Hepatocyte (in vitro differentiated cells): ENCODE measurements at regions not wholly inside any gene's neighbourhood (a gene's known extent, or its start where the extent isn't known, plus 50 kb on each side); places are given as distances from the start of the nearest gene placed in this dataset.

Source experiments
- DNase-seq: peaks from one replicate; pipeline ENCODE4 v3.0.0-alpha.2; 2016; ENCODE audit warnings: low spot score
- H2AFZ ChIP-seq: fragments of 200-600 bp; sonication (generic); 2 replicates; pipeline ENCODE4 v1.6.0; 2016; ENCODE audit warnings: antibody characterized with exemption, mild to moderate bottlenecking
- H3K27ac ChIP-seq: fragments of 200-600 bp; sonication (generic); 2 replicates; pipeline ENCODE4 v1.5.1; 2016; ENCODE audit warnings: mild to moderate bottlenecking
- H3K27me3 ChIP-seq: fragments of 200-600 bp; sonication (generic); 2 replicates; pipeline ENCODE4 v1.6.1; 2016
- H3K36me3 ChIP-seq: fragments of 200-600 bp; sonication (generic); replicated peaks from 2 replicates; pipeline ENCODE4 v1.5.1; 2016; ENCODE audit warnings: low read depth; ENCODE audit not compliant: insufficient read depth
- H3K4me1 ChIP-seq: fragments of 200-600 bp; sonication (generic); 2 replicates; pipeline ENCODE4 v1.5.1; 2016; ENCODE audit warnings: mild to moderate bottlenecking, moderate library complexity; ENCODE audit not compliant: insufficient read depth
- H3K4me2 ChIP-seq: fragments of 200-600 bp; sonication (generic); 2 replicates; pipeline ENCODE4 v1.6.0; 2016
- H3K4me3 ChIP-seq: fragments of 200-600 bp; sonication (generic); 2 replicates; pipeline ENCODE4 v1.5.1; 2016; ENCODE audit warnings: mild to moderate bottlenecking
- H3K79me2 ChIP-seq: fragments of 200-600 bp; sonication (generic); 2 replicates; pipeline ENCODE4 v1.6.0; 2017; ENCODE audit warnings: mild to moderate bottlenecking
- H3K9me2 ChIP-seq: fragments of 200-600 bp; sonication (generic); replicated peaks from 2 replicates; pipeline ENCODE4 v1.6.0; 2017; ENCODE audit warnings: mild to moderate bottlenecking; ENCODE audit not compliant: insufficient read depth
- H3K9me3 ChIP-seq: fragments of 200-600 bp; sonication (generic); 2 replicates; pipeline ENCODE4 v1.5.1; 2016; ENCODE audit warnings: low read depth, mild to moderate bottlenecking
- H4K20me1 ChIP-seq: fragments of 200-600 bp; sonication (generic); 2 replicates; pipeline ENCODE4 v1.6.0; 2016; ENCODE audit warnings: mild to moderate bottlenecking; ENCODE audit not compliant: insufficient read depth, poor library complexity, severe bottlenecking
- EZH2 ChIP-seq: fragments of 200-600 bp; sonication (generic); IDR thresholded peaks from 2 replicates; pipeline ENCODE4 v1.6.1; 2016; ENCODE audit warnings: antibody characterized with exemption, mild to moderate bottlenecking, borderline replicate concordance
- EZH2phosphoT487 ChIP-seq: fragments of 200-600 bp; sonication (generic); IDR thresholded peaks from one replicate; pipeline ENCODE4 v1.6.1; 2018; ENCODE audit warnings: antibody characterized with exemption, mild to moderate bottlenecking, low read depth, moderate library complexity; ENCODE audit not compliant: unreplicated experiment, severe bottlenecking
- WGBS: methylation state at CpG from one replicate; pipeline ENCODE4 v1.1.6; 2016; ENCODE audit warnings: low lambda C conversion rate; ENCODE audit errors: missing lambda C conversion rate; 5-methylcytosine and 5-hydroxymethylcytosine counted together
- TF ChIP-seq, protein P1 (sequence below): fragments of 200-600 bp; sonication (generic); IDR thresholded peaks from 2 replicates; pipeline ENCODE4 v1.5.1; 2016; ENCODE audit warnings: antibody characterized with exemption, mild to moderate bottlenecking; ENCODE audit not compliant: poor library complexity

DNA sequence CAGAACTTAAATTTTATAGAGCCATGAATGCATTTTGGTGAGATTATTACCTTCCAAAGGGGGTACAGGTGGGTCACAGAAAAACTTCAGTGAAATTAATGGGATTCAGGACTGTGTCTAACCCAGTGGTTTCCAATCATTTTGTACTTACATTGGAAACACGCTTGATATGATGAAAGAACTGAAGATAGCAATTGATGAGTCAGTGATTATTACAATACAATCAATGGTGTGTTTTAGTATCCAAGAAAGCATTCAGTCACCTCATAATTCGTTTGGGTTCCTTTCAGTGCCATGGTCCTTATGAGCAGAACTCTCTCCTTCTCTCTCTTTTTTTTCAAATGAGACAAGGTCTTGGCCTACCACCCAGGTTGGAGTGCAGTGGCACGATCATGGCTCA, 66.5 kb upstream of the IGFBP5 start:
- no peaks in the 10 kb centered on the region for H3K79me2 ChIP-seq
- no peaks in the 10 kb centered on the region for H4K20me1 ChIP-seq
- DNase-seq: no peak
- H3K27ac ChIP-seq: peak overlapping the region; percentile 23
- H3K4me1 ChIP-seq: peaks cover 30% of the 10 kb centered on the region
- TF ChIP-seq, protein P1, sequence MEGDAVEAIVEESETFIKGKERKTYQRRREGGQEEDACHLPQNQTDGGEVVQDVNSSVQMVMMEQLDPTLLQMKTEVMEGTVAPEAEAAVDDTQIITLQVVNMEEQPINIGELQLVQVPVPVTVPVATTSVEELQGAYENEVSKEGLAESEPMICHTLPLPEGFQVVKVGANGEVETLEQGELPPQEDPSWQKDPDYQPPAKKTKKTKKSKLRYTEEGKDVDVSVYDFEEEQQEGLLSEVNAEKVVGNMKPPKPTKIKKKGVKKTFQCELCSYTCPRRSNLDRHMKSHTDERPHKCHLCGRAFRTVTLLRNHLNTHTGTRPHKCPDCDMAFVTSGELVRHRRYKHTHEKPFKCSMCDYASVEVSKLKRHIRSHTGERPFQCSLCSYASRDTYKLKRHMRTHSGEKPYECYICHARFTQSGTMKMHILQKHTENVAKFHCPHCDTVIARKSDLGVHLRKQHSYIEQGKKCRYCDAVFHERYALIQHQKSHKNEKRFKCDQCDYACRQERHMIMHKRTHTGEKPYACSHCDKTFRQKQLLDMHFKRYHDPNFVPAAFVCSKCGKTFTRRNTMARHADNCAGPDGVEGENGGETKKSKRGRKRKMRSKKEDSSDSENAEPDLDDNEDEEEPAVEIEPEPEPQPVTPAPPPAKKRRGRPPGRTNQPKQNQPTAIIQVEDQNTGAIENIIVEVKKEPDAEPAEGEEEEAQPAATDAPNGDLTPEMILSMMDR: no peak
- TF ChIP-seq EZH2: no peak
- no peak for TF ChIP-seq EZH2phosphoT487
- 96% methylated on average over 3 of the region's 3 CpGs for WGBS
- no peaks in the 10 kb centered on the region for H3K9me3 ChIP-seq
- no peaks in the 10 kb centered on the region for H3K36me3 ChIP-seq
- H3K4me3 ChIP-seq: no peak overlapping the region
- H3K9me2 ChIP-seq: no peaks in the 10 kb centered on the region
- H3K4me2 ChIP-seq: no peak overlapping the region
- no peaks in the 10 kb centered on the region for H3K27me3 ChIP-seq
- no peak overlapping the region for H2AFZ ChIP-seq

DNA sequence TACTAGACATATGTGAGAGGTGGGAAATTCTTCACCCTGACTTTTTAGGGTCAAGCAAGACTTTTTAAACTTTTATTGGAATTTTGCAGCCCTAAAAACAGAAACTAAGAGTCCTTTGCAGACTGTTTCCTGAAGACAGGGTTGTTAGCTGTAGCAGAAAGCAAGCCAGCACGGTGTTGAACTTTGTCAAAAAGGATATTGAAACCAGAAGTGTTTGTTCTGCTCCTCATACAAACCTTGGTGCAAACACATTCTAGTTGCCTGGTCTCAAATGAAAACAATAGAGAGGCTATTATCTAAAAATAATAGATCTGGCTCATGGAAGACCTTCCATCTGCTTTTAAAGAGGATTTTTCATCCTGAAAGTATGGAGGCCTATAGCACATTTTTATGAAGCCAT, 65.8 kb upstream of the IGFBP5 start:
- H3K4me2 ChIP-seq: no peak overlapping the region
- TF ChIP-seq EZH2phosphoT487 (no peak), EZH2 (no peak)
- TF ChIP-seq, protein P1: no peak
- no peak overlapping the region for H3K4me3 ChIP-seq
- peak overlapping the region; percentile 17 for H2AFZ ChIP-seq
- H3K36me3 ChIP-seq: no peaks in the 10 kb centered on the region
- no peaks in the 10 kb centered on the region for H4K20me1 ChIP-seq
- no peaks in the 10 kb centered on the region for H3K9me2 ChIP-seq
- H3K4me1 ChIP-seq: peaks cover 26% of the 10 kb centered on the region
- no peaks in the 10 kb centered on the region for H3K27me3 ChIP-seq
- WGBS: 27% methylated on average over 1 of the region's 1 CpG
- H3K27ac ChIP-seq: peak overlapping the region; percentile 23
- H3K79me2 ChIP-seq: no peaks in the 10 kb centered on the region
- DNase-seq: no peak
- no peaks in the 10 kb centered on the region for H3K9me3 ChIP-seq

DNA sequence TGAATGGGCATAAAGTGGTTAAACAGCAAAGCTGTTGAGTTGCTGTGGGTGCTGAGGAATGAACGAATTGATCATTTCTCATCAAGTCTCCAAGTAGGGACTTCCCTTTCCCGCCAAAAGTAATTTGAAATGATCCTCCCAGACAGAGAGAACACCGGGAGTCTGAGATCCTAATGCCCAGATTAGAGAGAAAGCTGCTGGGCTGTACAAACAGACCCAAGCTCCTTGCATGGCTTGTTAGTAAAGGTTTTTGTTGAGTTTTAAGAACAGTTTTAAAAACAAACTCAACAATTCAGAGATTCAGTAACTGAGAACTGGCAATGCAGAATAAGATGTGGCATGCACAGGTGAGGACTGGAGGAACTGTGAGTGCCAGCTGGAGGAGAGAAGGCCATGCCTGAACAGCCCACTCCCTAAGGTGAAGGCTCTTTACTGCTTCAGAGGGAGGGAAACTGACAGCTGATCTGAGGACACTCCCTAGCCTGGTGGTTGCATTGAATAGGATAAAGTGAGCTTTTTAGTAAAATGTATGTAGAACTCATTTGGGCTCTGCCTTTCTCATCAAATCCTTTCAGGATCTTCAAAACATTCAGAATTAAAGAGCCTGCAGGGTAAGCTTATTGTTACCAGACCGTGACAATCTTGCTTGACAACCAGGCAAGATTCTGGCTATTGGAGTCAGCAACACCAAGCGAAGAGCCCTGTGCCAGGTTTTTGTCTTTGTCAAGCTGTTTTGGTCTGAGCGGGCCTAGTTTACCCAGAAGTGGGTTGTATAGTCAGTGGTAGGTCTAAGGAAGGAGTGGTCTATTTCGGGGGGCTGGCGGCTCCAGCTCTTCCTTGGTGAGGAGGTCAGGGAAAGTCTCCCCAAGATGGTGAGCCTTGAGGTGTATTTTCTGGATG, 63.2 kb upstream of the IGFBP5 start:
- Histone ChIP-seq H3K27ac (no peak overlapping the region), H2AFZ (no peak overlapping the region), H3K4me3 (no peak overlapping the region), H3K9me2 (no peaks in the 10 kb centered on the region), H3K79me2 (no peaks in the 10 kb centered on the region), H3K4me2 (no peak overlapping the region), H3K4me1 (peaks cover 13% of the 10 kb centered on the region), H3K36me3 (no peaks in the 10 kb centered on the region), H3K27me3 (no peaks in the 10 kb centered on the region), H3K9me3 (no peaks in the 10 kb centered on the region), H4K20me1 (no peaks in the 10 kb centered on the region)
- TF ChIP-seq, protein P1: no peak
- no peak for TF ChIP-seq EZH2phosphoT487
- no peak for TF ChIP-seq EZH2
- DNase-seq: no peak
- 68% methylated on average over 8 of the region's 8 CpGs for WGBS
